HepG2 (cell line): ENCODE measurements at regions not wholly inside any gene's neighbourhood (a gene's known extent, or its start where the extent isn't known, plus 50 kb on each side); places are given as distances from the start of the nearest gene placed in this dataset.

Experiments used
- CHCHD3 ChIP-seq: sonication (generic); formaldehyde crosslinking; IDR thresholded peaks from 2 replicates; pipeline ENCODE4 v1.8.0; 2022; ENCODE audit warnings: mild to moderate bottlenecking, missing genetic modification reagents, moderate library complexity
- EP300 ChIP-seq, 3 experiments: sonication (generic) in 1 of 3; formaldehyde crosslinking in 1 of 3; IDR thresholded peaks; 2 replicates each; pipeline versions ENCODE4 v1.5.1 to v1.6.1; 2011 to 2020; ENCODE audit warnings: low read depth in 2 of 3, low read length in 2 of 3, borderline replicate concordance in 1 of 3, improper control_type of control experiment in 1 of 3, mild to moderate bottlenecking in 1 of 3, missing genetic modification reagents in 1 of 3, moderate library complexity in 1 of 3
- NR2F6 ChIP-seq, 2 experiments: IDR thresholded peaks; 2 replicates each; pipeline ENCODE4 v1.6.1; 2016; ENCODE audit warnings: antibody characterized with exemption in 1 of 2, mild to moderate bottlenecking in 1 of 2
- POLR2A ChIP-seq, 2 experiments: IDR thresholded peaks; 2 replicates each; pipeline ENCODE4 v1.6.1; 2011; ENCODE audit warnings: low read depth in 2 of 2, low read length in 2 of 2, mild to moderate bottlenecking in 1 of 2, moderate library complexity in 1 of 2; ENCODE audit not compliant: insufficient read depth in 1 of 2
- POLR2AphosphoS5 ChIP-seq: IDR thresholded peaks from 2 replicates; pipeline ENCODE4 v1.6.1; 2012; ENCODE audit warnings: low read depth, low read length
- RBM39 ChIP-seq: fragments of 200-400 bp; formaldehyde crosslinking; IDR thresholded peaks from one replicate; pipeline ENCODE4 v1.6.1; 2018; ENCODE audit warnings: antibody characterized with exemption, mild to moderate bottlenecking, low read depth, low read length; ENCODE audit not compliant: poor library complexity, severe bottlenecking
- TGIF2 ChIP-seq: IDR thresholded peaks from 2 replicates; pipeline ENCODE4 v1.6.1; 2016; ENCODE audit warnings: control low read depth, missing compliant biosample characterization
- TF ChIP-seq, protein P1 (sequence below): sonication (generic); formaldehyde crosslinking; IDR thresholded peaks from 2 replicates; pipeline ENCODE4 v1.5.0; 2020; ENCODE audit warnings: mild to moderate bottlenecking, missing genetic modification reagents, moderate library complexity

DNA sequence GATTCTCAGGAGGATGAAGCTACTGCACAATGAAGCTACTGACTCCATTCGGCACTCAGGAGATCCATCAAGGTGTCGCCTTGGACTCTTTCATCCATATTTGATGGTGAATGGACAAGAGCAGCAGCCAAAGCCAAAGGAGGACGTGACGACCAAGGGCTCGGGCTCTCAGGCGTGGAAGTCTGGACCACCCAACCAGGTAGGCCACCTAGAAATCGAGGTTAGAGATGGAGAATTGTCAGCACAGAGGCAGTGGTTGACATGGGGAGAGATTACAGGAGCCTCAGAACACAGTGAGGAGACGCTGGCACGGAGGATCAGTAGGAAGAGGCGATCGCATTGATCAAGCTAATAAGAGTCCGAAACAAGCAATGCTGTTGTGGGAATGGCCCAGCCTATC is 240.5 kb upstream of the ID2 start:
- TF ChIP-seq, protein P1, sequence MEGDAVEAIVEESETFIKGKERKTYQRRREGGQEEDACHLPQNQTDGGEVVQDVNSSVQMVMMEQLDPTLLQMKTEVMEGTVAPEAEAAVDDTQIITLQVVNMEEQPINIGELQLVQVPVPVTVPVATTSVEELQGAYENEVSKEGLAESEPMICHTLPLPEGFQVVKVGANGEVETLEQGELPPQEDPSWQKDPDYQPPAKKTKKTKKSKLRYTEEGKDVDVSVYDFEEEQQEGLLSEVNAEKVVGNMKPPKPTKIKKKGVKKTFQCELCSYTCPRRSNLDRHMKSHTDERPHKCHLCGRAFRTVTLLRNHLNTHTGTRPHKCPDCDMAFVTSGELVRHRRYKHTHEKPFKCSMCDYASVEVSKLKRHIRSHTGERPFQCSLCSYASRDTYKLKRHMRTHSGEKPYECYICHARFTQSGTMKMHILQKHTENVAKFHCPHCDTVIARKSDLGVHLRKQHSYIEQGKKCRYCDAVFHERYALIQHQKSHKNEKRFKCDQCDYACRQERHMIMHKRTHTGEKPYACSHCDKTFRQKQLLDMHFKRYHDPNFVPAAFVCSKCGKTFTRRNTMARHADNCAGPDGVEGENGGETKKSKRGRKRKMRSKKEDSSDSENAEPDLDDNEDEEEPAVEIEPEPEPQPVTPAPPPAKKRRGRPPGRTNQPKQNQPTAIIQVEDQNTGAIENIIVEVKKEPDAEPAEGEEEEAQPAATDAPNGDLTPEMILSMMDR (CRISPR knock-in tag), result no peak
- no peak for TF ChIP-seq POLR2A (IDR thresholded peaks at IDR 0.05; ENCODE audit: insufficient read depth in 1 of 2, low read depth in 2 of 2, low read length in 2 of 2)
- no peak for TF ChIP-seq RBM39
- TF ChIP-seq POLR2AphosphoS5, result no peak
- TF ChIP-seq CHCHD3 (CRISPR knock-in tag), result no peak
- TF ChIP-seq NR2F6 (IDR thresholded peaks at IDR 0.05), result no peak
- TF ChIP-seq NR2F6 (CRISPR knock-in tag; IDR thresholded peaks at IDR 0.05), result no peak
- TF ChIP-seq TGIF2, result no peak
- no peak for TF ChIP-seq EP300 (IDR thresholded peaks at IDR 0.05; ENCODE audit: low read depth in 2 of 2, low read length in 2 of 2)
- TF ChIP-seq EP300 (CRISPR knock-in tag; IDR thresholded peaks at IDR 0.05; ENCODE audit: borderline replicate concordance), result no peak
